HG02798 (cell line): ENCODE measurements at regions not wholly inside any gene's neighbourhood (a gene's known extent, or its start where the extent isn't known, plus 50 kb on each side); places are given as distances from the start of the nearest gene placed in this dataset.
A peak's percentile ranks its signal among the peaks of the same experiment; 100 is the strongest.

ENCODE experiments used
- ATAC-seq: cut with Tn5 transposase; IDR thresholded peaks from one replicate; pipeline ENCODE4 v1.9.1; 2021; ENCODE audit warnings: mild to moderate bottlenecking; ENCODE audit not compliant: unreplicated experiment, poor library complexity

GRCh38 chr4:177680308-177680707 lies 238.1 kb upstream of the AGA start:
- peak; percentile 79 for ATAC-seq

GRCh38 chr4:177681902-177682301 lies 239.7 kb upstream of the AGA start:
- ATAC-seq = no peak

- no peak for ATAC-seq
Observed at GRCh38 chr4:177687117-177687516, 244.9 kb upstream of the AGA start.

DNA sequence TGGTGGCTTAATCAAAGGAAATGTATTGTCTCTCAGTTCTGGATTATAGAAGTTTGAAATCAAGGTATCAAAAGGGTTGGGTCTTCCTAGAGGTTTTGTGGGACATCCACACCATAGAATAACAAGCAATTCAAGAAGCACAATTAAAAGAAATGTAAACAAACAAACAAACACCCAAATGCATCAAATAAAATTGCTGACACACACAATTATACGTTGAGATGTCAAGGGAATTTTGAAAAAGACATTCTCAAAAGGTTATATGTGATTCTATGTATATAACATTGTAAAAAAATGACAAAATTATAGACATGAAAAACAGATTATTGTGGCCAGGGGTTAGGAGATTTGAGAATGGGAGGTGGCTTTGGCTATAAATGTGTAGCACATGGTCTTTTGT lies 250.7 kb upstream of the AGA start:
- no peak for ATAC-seq

- no peak for ATAC-seq
Observed at GRCh38 chr4:177696438-177696966, 254.3 kb upstream of the AGA start.

- ATAC-seq = no peak
Observed at GRCh38 chr4:177699365-177700213, 257.4 kb upstream of the AGA start.

- ATAC-seq = no peak
Observed at GRCh38 chr4:177706916-177707315, 264.7 kb upstream of the AGA start.

GRCh38 chr4:177713454-177713853 lies 271.2 kb upstream of the AGA start:
- ATAC-seq = no peak

DNA sequence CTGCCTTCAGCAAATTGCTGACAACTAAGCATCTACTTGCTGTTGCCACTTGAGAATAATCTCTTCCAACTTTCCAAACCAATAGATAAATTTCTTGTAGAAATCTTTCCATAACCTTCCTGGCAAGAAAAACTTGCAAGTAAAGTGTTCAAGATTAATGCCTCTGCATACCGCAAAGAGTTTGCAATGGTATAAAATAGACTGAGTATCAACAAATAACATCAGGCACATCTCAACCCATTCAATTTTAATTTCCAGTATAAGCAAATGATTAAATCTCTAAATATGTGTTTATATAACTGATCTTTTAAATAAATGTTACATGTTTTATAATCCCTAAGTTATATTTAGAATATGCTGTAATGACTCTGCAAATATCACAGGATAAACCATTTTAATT lies 275.2 kb upstream of the AGA start:
- ATAC-seq = no peak

DNA sequence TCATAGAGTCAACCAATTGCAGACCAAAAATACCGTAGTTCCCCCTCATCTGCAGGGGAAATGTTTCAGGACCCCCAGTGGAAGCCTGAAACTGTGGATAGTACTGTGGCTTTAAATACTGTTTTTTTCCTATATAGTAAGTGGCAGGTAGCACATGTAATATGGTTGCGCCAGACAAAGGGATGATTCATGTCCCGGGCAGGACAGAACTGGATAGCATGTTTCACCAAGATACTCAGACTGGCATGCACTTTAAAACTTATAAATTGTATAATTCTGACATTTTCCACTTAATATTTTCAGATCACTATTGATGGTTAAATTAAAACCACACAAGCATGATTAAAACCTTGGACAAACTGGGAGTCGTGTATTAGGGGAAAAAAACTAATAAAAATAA lies 276.3 kb upstream of the AGA start:
- no peak for ATAC-seq

DNA sequence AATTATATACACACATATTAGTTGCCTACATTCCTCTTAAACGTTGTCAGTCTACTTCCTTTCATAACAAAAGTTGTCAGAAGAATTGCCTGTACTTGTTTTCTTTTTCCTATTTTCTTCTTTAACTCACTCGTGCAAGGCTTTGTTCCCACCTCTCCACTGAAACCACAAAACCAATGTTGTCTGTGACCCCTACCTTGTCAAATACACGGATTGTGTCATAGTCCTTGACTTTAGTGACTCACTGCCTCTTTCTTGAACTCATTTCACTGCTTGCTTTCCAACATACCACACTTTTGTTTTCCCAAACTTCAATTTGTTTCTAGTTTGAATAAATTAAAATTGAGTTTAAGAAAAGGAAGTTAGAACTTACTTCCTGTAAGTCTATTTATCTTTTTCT lies 283.9 kb upstream of the AGA start:
- ATAC-seq = no peak

DNA sequence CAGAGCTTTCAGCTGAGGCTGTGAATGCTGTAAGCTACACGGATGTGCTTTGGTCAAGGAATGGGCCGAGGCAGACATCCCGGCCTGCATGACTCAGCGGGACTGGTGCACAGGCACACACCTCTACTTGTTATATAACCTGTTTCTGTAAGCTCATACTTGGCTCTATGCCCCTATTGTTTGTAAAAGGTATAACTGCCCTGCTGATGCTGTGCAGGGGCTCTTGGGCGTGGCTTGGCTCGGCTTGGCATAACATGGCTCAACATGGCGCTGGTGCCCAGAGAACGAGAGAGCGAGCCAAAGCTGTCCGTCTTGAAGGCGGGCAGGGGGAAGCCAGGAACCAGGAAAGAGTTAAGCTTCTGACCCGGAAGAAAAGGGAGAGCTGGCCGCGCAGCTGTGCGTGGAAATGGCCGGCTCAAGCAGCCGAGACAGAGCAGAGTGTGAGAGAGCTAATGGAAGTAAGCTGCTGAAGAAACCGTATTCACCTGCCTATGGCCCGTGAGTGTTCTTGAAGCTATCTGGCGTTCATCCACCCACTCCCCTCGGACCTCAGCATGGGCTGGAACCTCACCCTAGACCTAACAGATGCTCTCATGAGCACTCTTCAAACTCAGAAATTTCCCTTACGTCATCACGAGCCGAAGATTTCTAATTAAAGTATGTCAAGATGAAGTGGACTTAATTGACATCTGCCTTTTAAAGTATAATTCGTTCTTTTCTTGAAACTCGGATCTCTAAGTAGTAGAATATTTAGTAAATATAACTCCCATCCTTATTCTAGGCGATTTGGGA lies 286.3 kb upstream of the AGA start:
- no peak for ATAC-seq

GRCh38 chr4:177729681-177730080 lies 287.4 kb upstream of the AGA start:
- ATAC-seq = no peak

DNA sequence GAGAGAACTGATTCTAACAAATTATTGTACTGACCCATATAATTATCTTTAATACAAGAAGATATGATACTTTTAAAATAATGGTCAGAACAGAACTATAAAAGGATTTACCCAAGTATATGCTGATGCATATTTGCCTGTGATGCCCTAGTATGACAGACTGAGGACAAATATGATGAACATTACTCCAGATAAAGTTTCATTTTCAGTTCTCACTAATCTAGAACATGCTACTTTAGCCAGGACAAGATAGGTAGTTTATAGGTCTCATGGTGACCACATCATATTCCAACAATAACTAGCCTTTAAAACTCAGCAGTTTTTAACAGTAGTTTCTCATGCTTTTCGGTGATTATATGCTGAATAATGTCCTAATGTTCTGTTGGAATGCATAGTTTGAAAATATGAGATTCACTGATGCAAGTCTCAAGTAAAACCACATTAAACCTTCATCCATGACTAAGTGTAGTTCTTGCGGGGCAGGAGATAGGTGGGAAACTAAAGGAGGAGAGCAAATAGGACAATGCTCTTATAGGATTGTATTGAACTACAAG lies 295.2 kb upstream of the AGA start:
- peak; percentile 55 for ATAC-seq

DNA sequence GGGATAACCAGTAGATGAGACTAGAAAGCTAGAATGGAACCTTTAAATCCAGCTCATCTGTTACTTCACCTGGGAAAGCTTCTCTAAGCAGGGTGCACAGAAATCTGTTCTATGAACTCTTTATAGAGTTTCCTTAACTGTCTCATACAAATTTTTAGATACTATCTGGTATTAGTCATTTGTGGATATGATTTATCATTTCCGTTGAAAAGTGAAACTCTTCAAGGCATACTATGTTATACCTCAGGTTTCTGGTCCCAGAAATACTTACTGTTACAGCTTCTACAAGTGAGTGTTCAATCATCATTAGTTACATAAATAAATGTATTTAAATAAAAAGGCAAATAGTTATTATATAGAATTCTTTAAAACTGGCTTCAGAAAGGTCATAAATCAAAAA lies 298.3 kb upstream of the AGA start:
- ATAC-seq = peak; percentile 77

DNA sequence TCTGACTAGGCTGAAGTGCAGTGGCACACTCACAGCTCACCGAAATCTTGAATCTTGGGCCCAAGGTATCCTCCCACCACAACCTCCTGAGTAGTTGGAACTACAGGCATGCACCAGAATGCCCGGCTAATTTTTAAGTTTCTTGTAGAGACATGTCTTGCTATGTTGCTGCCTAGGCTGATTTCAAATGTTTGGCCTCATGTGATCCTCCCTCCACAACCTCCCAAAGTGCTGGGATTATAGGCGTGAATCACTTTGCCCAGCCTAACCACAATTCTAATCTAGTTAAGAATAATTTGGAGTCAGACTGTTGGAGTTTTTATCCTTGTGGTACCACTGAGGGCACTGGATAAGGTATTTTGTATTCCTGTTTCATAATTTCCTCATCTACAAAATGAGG lies 317.5 kb upstream of the AGA start:
- no peak for ATAC-seq

DNA sequence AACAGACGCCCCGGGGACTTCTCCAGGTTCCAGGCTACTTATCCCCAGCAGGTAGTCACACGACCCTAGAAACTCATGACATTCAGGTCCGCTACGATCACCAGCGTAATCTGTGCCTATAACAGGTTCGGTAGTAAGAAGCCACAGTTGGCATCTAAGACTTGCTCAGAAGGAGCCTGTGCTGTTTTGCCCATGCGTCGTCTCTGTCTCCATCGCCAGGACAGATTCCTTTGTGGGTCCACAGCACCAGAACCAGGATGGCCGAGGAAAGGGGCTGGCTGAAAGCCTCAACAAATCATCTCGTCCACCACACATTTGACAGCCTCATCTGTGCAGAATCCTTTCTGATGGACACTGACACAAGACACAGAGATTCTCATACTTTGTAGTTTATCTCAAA lies 319.5 kb upstream of the AGA start:
- no peak for ATAC-seq

GRCh38 chr4:177769155-177769554 lies 326.9 kb upstream of the AGA start:
- ATAC-seq = no peak

DNA sequence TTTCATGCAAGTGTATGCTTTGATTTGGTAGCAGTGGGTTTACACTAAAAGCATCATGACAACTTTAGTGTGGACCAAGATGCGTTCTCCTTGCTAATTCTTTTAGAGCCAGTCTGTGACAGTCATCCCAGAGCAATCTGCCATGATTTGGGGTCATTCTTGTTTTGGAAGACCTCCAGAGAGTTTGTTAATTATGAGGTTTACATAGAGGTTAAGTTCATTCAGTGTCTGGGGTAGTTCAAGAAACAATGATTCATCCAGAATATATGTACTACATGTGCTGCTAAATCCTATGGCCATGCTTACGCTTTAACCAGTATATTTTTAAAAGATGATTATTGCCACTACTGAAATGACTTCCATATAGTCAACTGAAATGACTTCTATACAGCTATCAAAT lies 328.5 kb upstream of the AGA start:
- ATAC-seq = no peak

DNA sequence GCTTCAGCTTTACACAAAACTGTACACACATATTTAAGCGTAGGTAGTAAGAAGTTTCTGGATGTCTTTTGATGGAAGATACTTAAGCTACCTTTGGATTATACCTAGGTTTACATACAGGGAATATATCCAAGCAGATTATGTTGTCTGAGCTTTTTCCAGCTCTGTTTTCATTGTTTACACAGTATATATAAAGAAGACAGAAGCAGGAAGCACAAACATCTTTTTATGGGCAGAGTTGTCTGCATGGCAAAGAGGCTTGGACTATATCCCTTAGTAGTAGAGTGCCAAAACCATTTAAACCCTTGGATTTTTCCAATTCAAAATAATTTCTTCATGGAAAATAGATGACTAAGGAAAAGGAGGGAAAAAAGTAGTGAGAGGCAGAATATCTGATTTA lies 329.4 kb upstream of the AGA start:
- no peak for ATAC-seq

GRCh38 chr4:177778623-177779022 lies 336.4 kb upstream of the AGA start:
- ATAC-seq = no peak
